MM.1S (cell line): ENCODE measurements at regions not wholly inside any gene's neighbourhood (a gene's known extent, or its start where the extent isn't known, plus 50 kb on each side); places are given as distances from the start of the nearest gene placed in this dataset.

Experiments
- CTCF ChIP-seq: fragments of 300-600 bp; sonication (generic); IDR thresholded peaks from 2 replicates; pipeline ENCODE4 v1.5.1; 2016; ENCODE audit warnings: antibody characterized with exemption, low read length, mixed read lengths
- EZH2phosphoT487 ChIP-seq: fragments of 300-600 bp; sonication (generic); IDR thresholded peaks from 2 replicates; pipeline ENCODE4 v1.6.1; 2018; ENCODE audit warnings: antibody characterized with exemption, low read length

- TF ChIP-seq EZH2phosphoT487 (no peak), CTCF (peak; percentile 70)
Observed at GRCh38 chr11:96464700-96465307, 75.0 kb downstream of the JRKL start.
